ENCODE measurements at regions not wholly inside any gene's neighbourhood (a gene's known extent, or its start where the extent isn't known, plus 50 kb on each side); places are given as distances from the start of the nearest gene placed in this dataset.

- no peak for ATAC-seq
- no TSS peak for BruUV-seq (replicated peaks)
- 1% methylated on average over 5 of the region's 5 CpGs for WGBS (ENCODE audit: insufficient coverage, low coverage, missing lambda C conversion rate)
- H3K9me3 ChIP-seq (replicated peaks; ENCODE audit: control insufficient read depth, insufficient read depth, low read depth, low read length), result 0 out of 2 replicates have a peak, but pooled peaks cover 2% of the 10 kb centered on the region
- H3K9me1 ChIP-seq (ENCODE audit: control insufficient read depth, insufficient read depth, low read length), result no peaks in the 10 kb centered on the region
- TF ChIP-seq ZNF398 (CRISPR knock-in tag; IDR thresholded peaks at IDR 0.05), result no peak
- no peak for TF ChIP-seq ZNF778 (CRISPR knock-in tag; IDR thresholded peaks at IDR 0.05)
- no peak for TF ChIP-seq TCF3 (CRISPR knock-in tag; IDR thresholded peaks at IDR 0.05)
- no peak for TF ChIP-seq ZNF551 (CRISPR knock-in tag; IDR thresholded peaks at IDR 0.05)
- no peak for TF ChIP-seq NBN (IDR thresholded peaks at IDR 0.05; ENCODE audit: low read depth)
- no peak for TF ChIP-seq NR2F6 (CRISPR knock-in tag; IDR thresholded peaks at IDR 0.05)
- no peak for TF ChIP-seq KLF6 (CRISPR knock-in tag; IDR thresholded peaks at IDR 0.05; ENCODE audit: borderline replicate concordance)
- TF ChIP-seq MEIS2 (IDR thresholded peaks at IDR 0.05; ENCODE audit: partially characterized antibody), result no peak
- no peak for TF ChIP-seq CCNT2 (IDR thresholded peaks at IDR 0.05; ENCODE audit: borderline replicate concordance, extremely low read depth, insufficient read length, low read depth, low read length)
- TF ChIP-seq TAF15 (IDR thresholded peaks at IDR 0.05; ENCODE audit: low read depth, low read length), result no peak
- no peak for TF ChIP-seq RBM25 (IDR thresholded peaks at IDR 0.05; ENCODE audit: low read depth, low read length, severe bottlenecking)
- TF ChIP-seq HMG20B (CRISPR knock-in tag; IDR thresholded peaks at IDR 0.05), result no peak
- no peak for TF ChIP-seq ZNF512 (tag; IDR thresholded peaks at IDR 0.05)
- no peak for TF ChIP-seq RBBP5 (IDR thresholded peaks at IDR 0.05; ENCODE audit: borderline replicate concordance, insufficient read depth, low read length, poor library complexity, severe bottlenecking)
- TF ChIP-seq MLX (CRISPR knock-in tag; conservative IDR thresholded peaks at IDR 0.05), result no peak
- TF ChIP-seq TRIM28 (IDR thresholded peaks at IDR 0.05), result no peak
- no peak for TF ChIP-seq TEAD4 (IDR thresholded peaks at IDR 0.05; ENCODE audit: low read length)
- TF ChIP-seq TEAD4 (CRISPR knock-in tag; IDR thresholded peaks at IDR 0.05; ENCODE audit: borderline replicate concordance), result no peak
- no peak overlapping the region for H3K4me3 ChIP-seq
- intact Hi-C loops (cut with micrococcal nuclease) (no loop called here), in situ Hi-C loops (cut with MboI) (no loop called here)
- H3K27me3 ChIP-seq (ENCODE audit: control insufficient read depth in 2 of 2, insufficient read depth in 2 of 2, low read length in 2 of 2), result no peaks in the 10 kb centered on the region
- no peak overlapping the region for H3K9ac ChIP-seq (ENCODE audit: insufficient read depth in 1 of 2, low read depth in 2 of 2, low read length in 2 of 2)
- no peaks in the 10 kb centered on the region for H3K36me3 ChIP-seq (ENCODE audit: control insufficient read depth, insufficient read depth, low read length)
- H4K20me1 ChIP-seq (replicated peaks; ENCODE audit: control insufficient read depth, insufficient read depth, low read length), result no peaks in the 10 kb centered on the region
- H3K4me2 ChIP-seq (ENCODE audit: insufficient read depth, low read length), result no peak overlapping the region
- no peak for DNase-seq (ENCODE audit: extremely low read depth in 1 of 4, low spot score in 3 of 4)
- no peak overlapping the region for H2AFZ ChIP-seq (ENCODE audit: low read depth, low read length)
- ChIA-PET CTCF (ENCODE audit: low intra/inter-chr PET ratio) (no interaction called here), POLR2A (interaction anchor here (0.7 kb wide), 1 partner anchor 933 kb away, joined by 3 read pairs; no protein-coding TSS in a partner anchor)
- no peak for FAIRE-seq
- H3K4me1 ChIP-seq (replicated peaks in 1 of 2; ENCODE audit: control insufficient read depth in 2 of 2, insufficient read depth in 2 of 2, low read length in 2 of 2), result no peaks in the 10 kb centered on the region
- no peak overlapping the region for H3K27ac ChIP-seq (ENCODE audit: extremely low read depth, low read depth, low read length)
- H3K79me2 ChIP-seq (ENCODE audit: control insufficient read depth, insufficient read depth, low read length), result no peaks in the 10 kb centered on the region
Observed at GRCh38 chr3:22938739-22939138, 264.4 kb upstream of the UBE2E2 start.
